ENCODE measurements at regions not wholly inside any gene's neighbourhood (a gene's known extent, or its start where the extent isn't known, plus 50 kb on each side); places are given as distances from the start of the nearest gene placed in this dataset.

DNA sequence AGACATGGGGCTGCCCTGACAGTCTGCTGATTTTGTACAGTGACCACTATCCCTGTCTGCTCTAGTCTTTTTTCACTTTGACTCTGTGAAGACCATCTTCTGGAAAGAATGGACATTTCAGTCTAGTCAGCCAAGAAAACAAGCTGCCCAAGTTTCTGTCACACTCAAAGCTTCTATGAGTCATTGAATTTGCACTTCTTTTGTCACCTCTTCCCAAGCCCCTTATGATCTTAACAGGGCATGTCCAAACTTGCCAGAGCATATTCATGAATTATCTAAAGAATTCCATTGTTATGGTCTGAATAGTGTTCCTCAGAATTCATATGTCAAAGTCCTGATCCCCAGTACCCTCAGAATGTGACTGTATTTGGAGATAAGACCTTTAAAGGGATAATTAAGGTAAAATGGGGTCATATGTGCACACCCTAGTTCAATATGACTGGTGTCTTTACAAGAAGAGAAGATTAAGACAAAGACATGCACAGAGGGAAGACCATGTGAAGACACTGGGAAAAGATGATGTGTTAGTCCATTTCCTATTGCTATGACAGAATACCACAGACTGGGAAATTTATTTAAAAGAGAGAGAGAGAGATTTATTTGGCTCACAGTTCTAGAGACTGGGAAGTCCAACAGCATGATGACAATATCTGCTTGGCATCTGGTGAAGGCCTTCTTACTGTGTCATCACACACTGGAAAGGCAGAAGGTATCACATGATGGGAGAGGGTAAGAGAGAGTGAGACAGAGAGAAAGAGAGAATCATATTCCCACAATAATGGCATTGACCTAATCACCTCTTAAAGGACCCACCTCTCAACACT, 242.6 kb downstream of the BTG1 start:
- H3K4me3 ChIP-seq (ENCODE audit: low read depth, low read length), result no peak overlapping the region
- TF ChIP-seq, protein P1, sequence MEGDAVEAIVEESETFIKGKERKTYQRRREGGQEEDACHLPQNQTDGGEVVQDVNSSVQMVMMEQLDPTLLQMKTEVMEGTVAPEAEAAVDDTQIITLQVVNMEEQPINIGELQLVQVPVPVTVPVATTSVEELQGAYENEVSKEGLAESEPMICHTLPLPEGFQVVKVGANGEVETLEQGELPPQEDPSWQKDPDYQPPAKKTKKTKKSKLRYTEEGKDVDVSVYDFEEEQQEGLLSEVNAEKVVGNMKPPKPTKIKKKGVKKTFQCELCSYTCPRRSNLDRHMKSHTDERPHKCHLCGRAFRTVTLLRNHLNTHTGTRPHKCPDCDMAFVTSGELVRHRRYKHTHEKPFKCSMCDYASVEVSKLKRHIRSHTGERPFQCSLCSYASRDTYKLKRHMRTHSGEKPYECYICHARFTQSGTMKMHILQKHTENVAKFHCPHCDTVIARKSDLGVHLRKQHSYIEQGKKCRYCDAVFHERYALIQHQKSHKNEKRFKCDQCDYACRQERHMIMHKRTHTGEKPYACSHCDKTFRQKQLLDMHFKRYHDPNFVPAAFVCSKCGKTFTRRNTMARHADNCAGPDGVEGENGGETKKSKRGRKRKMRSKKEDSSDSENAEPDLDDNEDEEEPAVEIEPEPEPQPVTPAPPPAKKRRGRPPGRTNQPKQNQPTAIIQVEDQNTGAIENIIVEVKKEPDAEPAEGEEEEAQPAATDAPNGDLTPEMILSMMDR (IDR thresholded peaks at IDR 0.05; ENCODE audit: low read depth, low read length), result no peak
- no peak for DNase-seq (ENCODE audit: low read depth, low spot score)
- in situ Hi-C loops (cut with HindIII; ENCODE audit: low sequenced_read_pairs), result no loop called here

DNA sequence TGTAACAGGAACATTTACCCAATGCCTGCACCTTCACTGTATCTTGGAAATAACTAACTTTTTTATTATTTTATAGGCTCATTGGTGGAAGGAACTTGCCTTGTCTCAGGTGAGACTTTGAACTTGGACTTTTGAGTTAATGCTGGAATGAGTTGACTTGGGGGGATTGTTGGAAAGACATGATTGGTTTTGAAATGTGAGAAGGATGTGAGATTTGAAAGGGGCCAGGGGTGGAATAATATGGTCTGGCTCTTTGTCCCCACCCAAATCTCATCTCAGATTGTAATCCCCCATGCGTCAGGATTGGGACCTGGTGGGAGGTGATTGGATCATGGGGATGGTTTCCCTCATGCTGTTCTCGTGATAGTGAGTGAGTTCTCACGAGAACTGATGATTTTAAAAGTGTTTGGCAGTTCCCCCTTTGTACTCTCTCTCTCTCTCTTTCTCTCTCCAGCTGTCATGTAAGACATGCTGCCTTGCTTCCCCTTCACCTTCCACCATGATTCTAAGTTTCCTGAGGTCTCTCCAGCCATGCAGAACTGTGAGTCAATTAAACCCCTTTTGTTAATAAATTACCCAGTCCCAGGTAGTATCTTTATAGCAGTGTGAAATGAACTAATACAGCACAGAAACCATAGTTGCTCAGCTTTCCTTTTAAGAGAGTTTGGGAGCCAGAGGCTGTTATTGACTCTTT, 244.1 kb downstream of the BTG1 start:
- in situ Hi-C loops (cut with HindIII; ENCODE audit: low sequenced_read_pairs), result no loop called here
- no peak overlapping the region for H3K4me3 ChIP-seq (ENCODE audit: low read depth, low read length)
- no peak for DNase-seq (ENCODE audit: low read depth, low spot score)
- TF ChIP-seq, protein P1 (IDR thresholded peaks at IDR 0.05; ENCODE audit: low read depth, low read length), result no peak

DNA sequence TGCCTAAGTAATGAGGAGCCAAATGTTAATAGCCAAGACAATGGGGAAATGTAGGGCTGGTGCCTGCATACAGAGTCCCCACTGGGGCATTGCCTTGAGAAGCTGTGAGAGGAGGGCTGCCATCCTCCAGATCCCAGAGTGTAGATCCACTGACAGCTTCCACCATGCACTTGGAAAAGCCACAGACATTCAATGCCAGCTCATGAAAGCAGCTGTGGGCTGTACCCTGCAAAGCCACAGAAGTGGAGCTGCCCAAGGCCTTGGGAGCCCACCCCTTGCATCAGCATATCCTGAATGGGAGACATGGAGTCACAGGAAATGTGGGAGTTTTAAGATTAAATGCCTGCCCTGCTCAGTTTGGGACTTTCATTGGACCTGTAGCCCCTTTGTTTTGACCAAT, 244.7 kb downstream of the BTG1 start:
- no peak overlapping the region for H3K4me3 ChIP-seq (ENCODE audit: low read depth, low read length)
- in situ Hi-C loops (cut with HindIII; ENCODE audit: low sequenced_read_pairs), result no loop called here
- TF ChIP-seq, protein P1 (IDR thresholded peaks at IDR 0.05; ENCODE audit: low read depth, low read length), result no peak
- no peak for DNase-seq (ENCODE audit: low read depth, low spot score)

DNA sequence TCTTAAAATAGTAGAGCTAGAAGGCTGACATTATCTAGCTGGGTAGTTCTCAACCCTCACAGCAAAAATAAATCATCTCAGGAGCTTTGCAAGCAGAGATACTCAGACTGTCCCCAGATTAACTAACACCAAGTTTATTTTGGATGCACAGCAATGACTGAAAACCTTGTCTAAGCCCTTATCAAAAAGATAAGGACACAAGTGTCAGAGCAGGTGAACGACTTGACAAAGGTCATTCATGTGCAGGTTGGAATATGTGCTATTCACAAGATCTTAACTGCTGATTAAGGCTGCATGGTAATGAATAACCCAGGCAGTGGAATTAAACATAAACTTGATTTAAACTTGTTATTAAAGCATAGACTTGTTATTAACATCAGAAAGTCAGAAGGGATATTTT, 246.6 kb downstream of the BTG1 start:
- TF ChIP-seq, protein P1 (IDR thresholded peaks at IDR 0.05; ENCODE audit: low read depth, low read length), result no peak
- DNase-seq (ENCODE audit: low read depth, low spot score), result no peak
- no peak overlapping the region for H3K4me3 ChIP-seq (ENCODE audit: low read depth, low read length)
- in situ Hi-C loops (cut with HindIII; ENCODE audit: low sequenced_read_pairs), result no loop called here

DNA sequence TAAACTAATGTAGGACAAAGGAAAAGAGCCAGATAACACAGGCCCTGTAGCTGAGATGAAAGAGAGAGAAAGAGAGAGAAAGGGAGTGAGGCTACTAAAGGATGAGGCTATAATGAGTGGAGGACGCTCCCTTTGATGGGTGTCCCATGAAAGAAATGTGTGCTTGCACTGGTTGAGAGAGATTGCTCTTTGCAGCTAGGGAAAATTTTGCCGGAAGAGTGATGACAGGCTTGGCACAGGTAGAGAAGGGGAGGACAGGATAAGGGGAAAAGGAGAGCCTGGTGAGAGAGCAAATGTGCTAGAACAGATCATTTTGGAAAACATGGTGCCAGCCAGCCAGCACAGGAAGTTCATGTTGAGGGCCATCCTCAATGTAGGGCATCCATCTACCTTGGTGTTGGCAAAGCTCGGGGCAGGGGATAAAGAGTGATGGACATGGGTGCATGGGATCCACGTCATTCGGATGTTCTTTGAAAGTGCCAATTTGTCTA, 248.6 kb downstream of the BTG1 start:
- no peak for DNase-seq (ENCODE audit: low read depth, low spot score)
- TF ChIP-seq, protein P1 (IDR thresholded peaks at IDR 0.05; ENCODE audit: low read depth, low read length), result no peak
- no peak overlapping the region for H3K4me3 ChIP-seq (ENCODE audit: low read depth, low read length)
- in situ Hi-C loops (cut with HindIII; ENCODE audit: low sequenced_read_pairs), result no loop called here

DNA sequence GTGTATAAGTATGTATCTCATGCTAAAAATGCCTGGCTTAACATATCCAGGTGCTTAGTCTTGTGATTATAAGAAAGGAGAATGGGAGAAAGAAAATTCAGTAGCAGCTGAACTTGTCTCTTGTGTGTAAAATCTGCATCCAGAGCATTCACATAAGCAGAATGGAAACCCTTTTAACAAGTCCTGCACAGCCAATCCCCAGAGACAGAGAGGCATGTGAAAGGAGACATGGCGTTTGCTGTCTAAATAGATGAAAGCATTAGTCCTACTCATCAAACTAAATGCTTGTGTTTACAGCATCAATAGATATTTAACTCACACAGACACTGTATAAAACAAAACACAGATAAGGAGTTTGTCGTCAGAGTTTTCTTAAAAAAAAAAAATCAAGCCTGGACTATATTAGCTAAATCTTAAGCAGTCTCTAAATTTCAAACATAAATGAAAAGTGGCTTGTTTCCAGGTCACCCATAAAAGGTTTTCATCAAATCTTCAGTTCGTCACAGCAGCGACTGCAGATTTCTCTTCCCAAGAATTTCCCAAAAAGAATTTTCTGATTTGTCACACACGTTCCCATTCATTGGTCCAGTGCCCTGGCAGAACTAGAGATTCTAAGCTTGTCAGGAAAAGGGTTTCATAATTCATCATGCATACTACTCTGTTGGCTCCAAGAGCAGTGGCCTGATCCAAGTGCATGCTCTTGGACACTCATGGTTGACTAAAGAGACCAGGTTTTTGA, 249.2 kb downstream of the BTG1 start:
- in situ Hi-C loops (cut with HindIII; ENCODE audit: low sequenced_read_pairs), result no loop called here
- TF ChIP-seq, protein P1 (IDR thresholded peaks at IDR 0.05; ENCODE audit: low read depth, low read length), result no peak

More for the DNA sequence above, 249.2 kb downstream of the BTG1 start:
- H3K4me3 ChIP-seq (ENCODE audit: low read depth, low read length), result no peak overlapping the region
- no peak for DNase-seq (ENCODE audit: low read depth, low spot score)
